ENCODE measurements at regions not wholly inside any gene's neighbourhood (a gene's known extent, or its start where the extent isn't known, plus 50 kb on each side); places are given as distances from the start of the nearest gene placed in this dataset.

DNA sequence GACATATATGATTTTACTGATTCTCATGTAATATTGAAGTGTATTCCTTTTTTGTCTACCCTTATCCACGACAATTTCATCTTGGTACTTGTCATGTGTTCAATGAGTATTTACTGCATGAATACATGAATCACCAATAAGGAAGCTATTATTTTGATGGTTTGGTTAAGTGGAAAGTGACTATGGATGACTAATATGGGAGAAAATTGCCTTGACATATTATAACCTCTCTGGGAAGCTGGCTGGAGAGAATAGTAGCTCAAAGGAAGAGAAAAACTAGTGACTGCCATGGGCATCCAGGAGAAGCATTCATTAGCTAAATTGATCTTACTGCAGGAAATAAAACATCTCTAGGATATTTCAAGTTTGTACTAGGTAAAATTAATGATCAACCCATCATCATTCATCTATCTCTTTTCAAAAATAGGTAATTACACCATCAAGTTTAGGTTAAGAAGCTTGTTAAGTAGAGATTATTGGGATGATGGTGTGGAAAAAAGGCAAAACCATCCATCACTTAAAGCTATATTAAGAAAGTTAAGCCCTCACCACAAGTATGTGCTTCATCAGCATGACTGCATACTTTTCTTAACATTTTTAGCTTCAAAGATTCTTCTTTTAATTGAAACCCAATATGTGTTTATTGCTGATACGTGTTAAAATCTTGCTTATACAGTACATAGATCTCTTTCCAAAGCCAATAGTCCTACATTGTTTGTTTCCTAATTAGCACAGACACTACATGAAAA lies 455.2 kb upstream of the ARPP21 start:
- TF ChIP-seq, protein P1, sequence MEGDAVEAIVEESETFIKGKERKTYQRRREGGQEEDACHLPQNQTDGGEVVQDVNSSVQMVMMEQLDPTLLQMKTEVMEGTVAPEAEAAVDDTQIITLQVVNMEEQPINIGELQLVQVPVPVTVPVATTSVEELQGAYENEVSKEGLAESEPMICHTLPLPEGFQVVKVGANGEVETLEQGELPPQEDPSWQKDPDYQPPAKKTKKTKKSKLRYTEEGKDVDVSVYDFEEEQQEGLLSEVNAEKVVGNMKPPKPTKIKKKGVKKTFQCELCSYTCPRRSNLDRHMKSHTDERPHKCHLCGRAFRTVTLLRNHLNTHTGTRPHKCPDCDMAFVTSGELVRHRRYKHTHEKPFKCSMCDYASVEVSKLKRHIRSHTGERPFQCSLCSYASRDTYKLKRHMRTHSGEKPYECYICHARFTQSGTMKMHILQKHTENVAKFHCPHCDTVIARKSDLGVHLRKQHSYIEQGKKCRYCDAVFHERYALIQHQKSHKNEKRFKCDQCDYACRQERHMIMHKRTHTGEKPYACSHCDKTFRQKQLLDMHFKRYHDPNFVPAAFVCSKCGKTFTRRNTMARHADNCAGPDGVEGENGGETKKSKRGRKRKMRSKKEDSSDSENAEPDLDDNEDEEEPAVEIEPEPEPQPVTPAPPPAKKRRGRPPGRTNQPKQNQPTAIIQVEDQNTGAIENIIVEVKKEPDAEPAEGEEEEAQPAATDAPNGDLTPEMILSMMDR (IDR thresholded peaks at IDR 0.05): no peak
- TF ChIP-seq POLR2A (IDR thresholded peaks at IDR 0.05): no peak
